Testis (tissue), 2 donors: ENCODE measurements at regions not wholly inside any gene's neighbourhood (a gene's known extent, or its start where the extent isn't known, plus 50 kb on each side); places are given as distances from the start of the nearest gene placed in this dataset.

Experiments used
- DNase-seq: peaks from one replicate; pipeline ENCODE4 v3.0.0-alpha.2; 2019
- H3K27ac ChIP-seq, 2 donors: fragments of 200-600 bp; sonication (generic); one replicate each; pipeline ENCODE4 v1.5.1; 2019
- H3K27me3 ChIP-seq: fragments of 200-600 bp; sonication (generic); one replicate; pipeline ENCODE4 v1.5.1; 2019
- H3K36me3 ChIP-seq: fragments of 200-600 bp; sonication (generic); one replicate; pipeline ENCODE4 v1.5.1; 2017; ENCODE audit warnings: low read depth; ENCODE audit errors: missing control alignments
- H3K4me1 ChIP-seq: fragments of 200-600 bp; sonication (generic); one replicate; pipeline ENCODE4 v1.5.1; 2019
- H3K4me3 ChIP-seq, 2 donors: fragments of 200-600 bp; sonication (generic); one replicate each; pipeline ENCODE4 v1.5.1; 2017 to 2019
- H3K9me3 ChIP-seq: fragments of 200-600 bp; sonication (generic); one replicate; pipeline ENCODE4 v1.5.1; 2017
- POLR2A ChIP-seq: fragments of 450-650 bp; IDR thresholded peaks from one replicate; pipeline ENCODE4 v1.6.1; 2017; ENCODE audit warnings: antibody characterized with exemption, mild to moderate bottlenecking, moderate library complexity
- WGBS, 2 donors: methylation state at CpG; one replicate each; pipeline ENCODE4 v1.1.5; 2018; 5-methylcytosine and 5-hydroxymethylcytosine counted together
- intact Hi-C: fragments of 100-400 bp; cut with DNase I; formaldehyde crosslinking; loops from one replicate; pipeline ENCODE4 v1.15.1; 2023; ENCODE audit warnings: low total_unique reads
- TF ChIP-seq, protein P1 (sequence below), 3 experiments: fragments of 450-650 bp in 2 of 3; fragments of 200-600 bp in 1 of 3; sonication (generic) in 1 of 3; IDR thresholded peaks; one replicate each; pipeline ENCODE4 v1.5.1; 2016 to 2019; ENCODE audit warnings: antibody characterized with exemption in 3 of 3, mild to moderate bottlenecking in 2 of 3, moderate library complexity in 1 of 3

DNA sequence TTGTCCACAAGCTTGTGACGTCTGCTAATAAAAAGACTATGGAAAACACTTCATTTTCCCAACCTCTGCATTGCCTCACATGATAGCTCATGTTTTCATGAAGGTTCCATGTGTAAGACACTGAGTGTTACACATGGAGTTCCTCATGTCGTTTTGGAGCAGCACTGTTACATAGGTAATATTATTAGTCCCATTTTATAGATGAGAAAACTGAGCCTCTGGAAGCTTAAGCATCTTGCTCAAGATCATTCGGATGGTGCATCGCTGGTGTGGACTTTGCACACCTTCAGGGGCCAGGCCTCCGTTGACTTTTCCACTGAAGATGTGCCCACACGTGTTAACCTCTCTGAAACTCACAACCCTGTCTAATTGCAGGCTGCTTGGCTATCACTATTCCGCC lies 743.4 kb downstream of the UQCRFS1 start:
- no peaks in the 10 kb centered on the region for H3K36me3 ChIP-seq
- no peak overlapping the region for H3K27ac ChIP-seq
- H3K9me3 ChIP-seq, result no peaks in the 10 kb centered on the region
- no peak for DNase-seq
- H3K4me3 ChIP-seq, result no peak overlapping the region
- intact Hi-C loops, result no loop called here
- TF ChIP-seq, protein P1, sequence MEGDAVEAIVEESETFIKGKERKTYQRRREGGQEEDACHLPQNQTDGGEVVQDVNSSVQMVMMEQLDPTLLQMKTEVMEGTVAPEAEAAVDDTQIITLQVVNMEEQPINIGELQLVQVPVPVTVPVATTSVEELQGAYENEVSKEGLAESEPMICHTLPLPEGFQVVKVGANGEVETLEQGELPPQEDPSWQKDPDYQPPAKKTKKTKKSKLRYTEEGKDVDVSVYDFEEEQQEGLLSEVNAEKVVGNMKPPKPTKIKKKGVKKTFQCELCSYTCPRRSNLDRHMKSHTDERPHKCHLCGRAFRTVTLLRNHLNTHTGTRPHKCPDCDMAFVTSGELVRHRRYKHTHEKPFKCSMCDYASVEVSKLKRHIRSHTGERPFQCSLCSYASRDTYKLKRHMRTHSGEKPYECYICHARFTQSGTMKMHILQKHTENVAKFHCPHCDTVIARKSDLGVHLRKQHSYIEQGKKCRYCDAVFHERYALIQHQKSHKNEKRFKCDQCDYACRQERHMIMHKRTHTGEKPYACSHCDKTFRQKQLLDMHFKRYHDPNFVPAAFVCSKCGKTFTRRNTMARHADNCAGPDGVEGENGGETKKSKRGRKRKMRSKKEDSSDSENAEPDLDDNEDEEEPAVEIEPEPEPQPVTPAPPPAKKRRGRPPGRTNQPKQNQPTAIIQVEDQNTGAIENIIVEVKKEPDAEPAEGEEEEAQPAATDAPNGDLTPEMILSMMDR (IDR thresholded peaks at IDR 0.05), result no peak
- no peak for TF ChIP-seq POLR2A
- WGBS, 2 donors, result 85 to 90% methylated on average over 7 of the region's 7 CpGs
- no peaks in the 10 kb centered on the region for H3K4me1 ChIP-seq
- no peaks in the 10 kb centered on the region for H3K27me3 ChIP-seq

DNA sequence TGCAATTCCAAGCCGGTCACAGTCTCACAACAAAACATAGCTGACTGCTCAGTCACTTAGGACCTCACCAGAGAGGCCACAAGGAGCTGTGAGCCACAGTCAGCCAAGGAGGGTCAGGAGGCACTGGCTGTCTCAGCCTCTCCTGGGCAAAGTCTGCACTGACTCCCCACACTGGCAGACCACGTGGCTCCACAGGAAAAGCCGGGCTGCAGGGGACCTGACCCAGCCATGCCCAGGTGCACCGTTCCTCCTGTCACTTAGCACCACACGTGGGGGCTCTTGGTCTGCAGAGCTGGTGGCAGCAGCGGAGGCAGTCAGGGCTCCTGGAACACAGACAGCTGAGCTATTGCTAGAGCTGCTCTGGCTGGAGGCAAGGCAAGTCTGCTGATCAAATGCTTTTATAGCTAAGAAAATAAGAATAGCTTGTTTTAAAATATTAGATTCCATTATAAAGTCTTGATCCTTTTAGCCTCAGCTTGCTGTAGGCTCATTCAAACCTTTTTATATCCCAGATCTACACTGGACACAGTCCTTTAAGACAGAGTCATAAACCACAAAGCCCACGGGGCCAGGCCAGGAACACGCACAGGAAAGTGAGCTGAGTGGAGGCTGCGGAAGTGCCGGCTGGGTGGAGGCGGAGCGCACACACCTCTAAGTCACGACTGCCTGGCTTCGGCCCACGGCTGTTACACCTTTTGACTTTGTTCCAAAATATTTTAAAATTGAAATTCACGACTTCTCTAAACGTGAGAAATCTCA lies 744.1 kb downstream of the UQCRFS1 start:
- no peak for DNase-seq
- no peaks in the 10 kb centered on the region for H3K36me3 ChIP-seq
- intact Hi-C loops, result no loop called here
- no peaks in the 10 kb centered on the region for H3K27me3 ChIP-seq
- WGBS, 2 donors, result 54 to 56% methylated on average over 17 of the region's 17 CpGs
- no peaks in the 10 kb centered on the region for H3K9me3 ChIP-seq
- TF ChIP-seq, protein P1 (IDR thresholded peaks at IDR 0.05), result no peak
- no peak overlapping the region for H3K4me3 ChIP-seq
- no peaks in the 10 kb centered on the region for H3K4me1 ChIP-seq
- no peak overlapping the region for H3K27ac ChIP-seq

DNA sequence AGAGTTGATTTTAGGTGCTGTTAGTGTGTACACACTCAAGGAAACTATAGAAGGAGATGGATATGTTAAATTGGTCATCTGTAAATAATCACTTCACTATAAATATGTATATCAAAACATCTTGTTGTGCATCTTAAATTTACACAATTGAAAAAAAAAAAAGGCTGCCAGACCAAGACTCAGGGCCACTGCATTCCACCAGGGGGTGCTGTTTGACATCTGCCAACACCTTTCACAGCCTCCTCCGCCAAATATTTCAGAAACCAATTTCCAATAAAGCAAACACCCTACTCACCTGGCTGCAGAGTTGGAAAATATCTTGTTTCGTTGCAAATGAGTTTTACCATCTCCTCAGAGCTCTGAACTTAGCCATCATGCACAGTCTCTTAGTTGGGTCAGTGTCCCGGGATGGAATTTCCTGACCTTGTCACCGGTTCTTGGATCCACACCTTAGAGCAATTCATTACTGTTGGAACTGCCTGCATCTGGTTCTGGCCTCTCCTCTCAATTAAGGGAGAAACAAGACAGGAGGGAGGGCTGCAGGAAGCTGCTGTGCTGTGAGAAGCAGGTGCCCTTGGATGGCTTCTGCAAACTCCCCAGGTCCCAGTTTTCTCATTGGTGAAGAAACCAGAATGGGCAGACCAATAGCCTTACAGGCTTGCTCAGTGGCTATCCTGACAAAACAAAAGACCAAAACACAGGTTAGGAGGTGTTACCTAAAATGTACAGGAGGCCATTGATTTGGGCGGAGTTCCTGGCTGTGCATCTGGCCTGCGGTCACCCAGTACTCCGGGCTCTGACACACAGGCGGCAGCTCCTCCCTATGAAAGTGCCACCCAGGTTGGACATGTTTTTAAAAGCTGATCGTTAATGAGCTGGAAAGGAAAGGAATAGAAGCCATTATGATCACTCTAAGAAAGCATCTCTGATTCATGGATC lies 746.6 kb downstream of the UQCRFS1 start:
- no peaks in the 10 kb centered on the region for H3K27me3 ChIP-seq

DNA sequence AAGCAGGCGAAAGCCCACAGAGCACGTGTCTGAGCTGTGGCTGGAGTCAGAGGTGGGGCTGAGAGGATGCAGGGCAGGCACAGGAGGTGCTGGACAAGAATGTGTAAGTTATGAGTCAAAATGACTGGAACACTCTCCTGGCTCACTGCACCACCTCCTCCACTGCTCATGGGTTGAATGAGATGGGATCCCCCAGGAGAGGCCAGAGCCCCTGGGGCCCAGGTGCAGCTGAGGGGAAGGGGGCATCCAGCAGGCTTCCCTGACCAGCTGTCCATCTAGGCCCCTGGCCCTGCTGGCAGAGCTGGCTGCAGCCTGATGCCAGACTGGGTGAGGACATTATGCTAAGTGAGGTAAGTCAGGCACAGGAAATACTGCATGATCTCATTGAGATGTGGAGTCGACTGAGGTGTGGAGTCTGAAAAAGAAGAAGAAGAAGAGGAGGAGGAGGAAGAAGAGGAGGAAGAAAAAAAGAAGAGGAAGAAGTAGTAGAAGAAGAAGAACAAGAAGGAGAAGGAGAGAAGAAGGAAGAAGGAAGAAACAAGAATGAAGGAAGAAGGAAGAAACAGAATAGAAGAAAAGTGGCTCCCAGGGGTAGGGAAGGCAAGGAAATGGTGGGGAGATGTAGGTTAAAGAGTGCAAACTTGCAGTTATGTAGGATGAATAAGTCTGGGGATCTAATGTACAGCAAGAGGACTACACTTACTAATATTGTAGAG lies 747.4 kb downstream of the UQCRFS1 start:
- Histone ChIP-seq H3K4me1 (no peaks in the 10 kb centered on the region), H3K27me3 (no peaks in the 10 kb centered on the region), H3K4me3 (no peak overlapping the region), H3K9me3 (no peaks in the 10 kb centered on the region), H3K36me3 (no peaks in the 10 kb centered on the region), H3K27ac (no peak overlapping the region)
- intact Hi-C loops, result no loop called here
- DNase-seq, result no peak
- TF ChIP-seq, protein P1 (IDR thresholded peaks at IDR 0.05), result no peak
- TF ChIP-seq POLR2A, result no peak
- 77 to 91% methylated on average over 3 of the region's 3 CpGs for WGBS, 2 donors

More for the DNA sequence above, 746.6 kb downstream of the UQCRFS1 start:
- H3K4me1 ChIP-seq, result no peaks in the 10 kb centered on the region
- no peaks in the 10 kb centered on the region for H3K9me3 ChIP-seq
- no peak overlapping the region for H3K27ac ChIP-seq
- H3K4me3 ChIP-seq, result no peak overlapping the region
- TF ChIP-seq, protein P1 (IDR thresholded peaks at IDR 0.05), result peak; percentile 32 to 80 (median 34)
- TF ChIP-seq POLR2A, result no peak
- intact Hi-C loops, result no loop called here
- H3K36me3 ChIP-seq, result no peaks in the 10 kb centered on the region
- 72 to 73% methylated on average over 9 of the region's 9 CpGs for WGBS, 2 donors
- DNase-seq, result peak; percentile 82
